GM23248 (cell line): ENCODE measurements at regions not wholly inside any gene's neighbourhood (a gene's known extent, or its start where the extent isn't known, plus 50 kb on each side); places are given as distances from the start of the nearest gene placed in this dataset.

Experiments
- EZH2 ChIP-seq: fragments of 200-600 bp; sonication (generic); IDR thresholded peaks from 2 replicates; pipeline ENCODE4 v1.6.1; 2018; ENCODE audit warnings: antibody characterized with exemption, mild to moderate bottlenecking; ENCODE audit not compliant: insufficient read depth, poor library complexity, severe bottlenecking
- EZH2phosphoT487 ChIP-seq: fragments of 200-600 bp; sonication (generic); IDR thresholded peaks from 2 replicates; pipeline ENCODE4 v1.6.1; 2018; ENCODE audit warnings: antibody characterized with exemption, moderate library complexity, mild to moderate bottlenecking, low read depth; ENCODE audit not compliant: insufficient read depth

- TF ChIP-seq EZH2: no peak
- no peak for TF ChIP-seq EZH2phosphoT487
Observed at GRCh38 chr5:74054641-74055421, 428.8 kb downstream of the ARHGEF28 start.
